Epithelial cell of esophagus (primary cell): ENCODE measurements at regions not wholly inside any gene's neighbourhood (a gene's known extent, or its start where the extent isn't known, plus 50 kb on each side); places are given as distances from the start of the nearest gene placed in this dataset.

ENCODE experiments used
- DNase-seq: peaks from one replicate; pipeline ENCODE4 v3.0.0; 2010; ENCODE audit warnings: low read depth
- H3K4me3 ChIP-seq: 2 replicates; pipeline ENCODE4 v1.5.1; 2011; ENCODE audit warnings: mild to moderate bottlenecking, low read length, control low read depth
- CTCF ChIP-seq: IDR thresholded peaks from 2 replicates; pipeline ENCODE4 v1.5.1; 2011; ENCODE audit warnings: low read depth, mild to moderate bottlenecking, low read length, control low read depth, inconsistent platforms; ENCODE audit not compliant: insufficient read depth; ENCODE audit errors: missing control alignments

- no peak for TF ChIP-seq CTCF
- DNase-seq, result no peak
- H3K4me3 ChIP-seq, result no peak overlapping the region
Observed at GRCh38 chr12:76206039-76206676, 121.7 kb upstream of the NAP1L1 start.

GRCh38 chr12:76202621-76203020, 118.1 kb upstream of the NAP1L1 start:
- DNase-seq, result no peak
- no peak overlapping the region for H3K4me3 ChIP-seq
- TF ChIP-seq CTCF, result no peak

GRCh38 chr12:76201758-76202157, 117.3 kb upstream of the NAP1L1 start:
- no peak for DNase-seq
- TF ChIP-seq CTCF, result no peak

GRCh38 chr12:76201316-76201715, 116.8 kb upstream of the NAP1L1 start:
- no peak for TF ChIP-seq CTCF
- DNase-seq, result no peak
- H3K4me3 ChIP-seq, result no peak overlapping the region

More at GRCh38 chr12:76201758-76202157, 117.3 kb upstream of the NAP1L1 start:
- no peak overlapping the region for H3K4me3 ChIP-seq

- TF ChIP-seq CTCF, result no peak
- DNase-seq, result no peak
- no peak overlapping the region for H3K4me3 ChIP-seq
Observed at GRCh38 chr12:76199808-76200207, 115.3 kb upstream of the NAP1L1 start.

- no peak for DNase-seq
- TF ChIP-seq CTCF, result no peak
- H3K4me3 ChIP-seq, result no peak overlapping the region
Observed at GRCh38 chr12:76198839-76199238, 114.4 kb upstream of the NAP1L1 start.

GRCh38 chr12:76197283-76197682, 112.8 kb upstream of the NAP1L1 start:
- TF ChIP-seq CTCF, result no peak
- DNase-seq, result no peak
- no peak overlapping the region for H3K4me3 ChIP-seq
